Right cardiac atrium (tissue), 5 donors: ENCODE measurements at regions not wholly inside any gene's neighbourhood (a gene's known extent, or its start where the extent isn't known, plus 50 kb on each side); places are given as distances from the start of the nearest gene placed in this dataset.
A peak's percentile ranks its signal among the peaks of the same experiment; 100 is the strongest.

Source experiments
- ATAC-seq, 2 donors: fragments of 200-7000 bp; cut with Tn5 transposase; one replicate each; pipeline versions ENCODE4 v1.8.0 to v1.9.1; 2020; ENCODE audit warnings: moderate library complexity in 2 of 2, mild to moderate bottlenecking in 1 of 2
- DNase-seq, 3 donors: peaks; one replicate each; pipeline ENCODE4 v3.0.0-alpha.2; 2020
- H3K27ac ChIP-seq: one replicate; pipeline ENCODE4 v1.5.1; 2013; ENCODE audit warnings: mild to moderate bottlenecking, low read length, control low read depth, moderate library complexity
- H3K27me3 ChIP-seq: one replicate; pipeline ENCODE4 v1.6.1; 2013; ENCODE audit not compliant: control insufficient read depth, insufficient read depth
- H3K4me1 ChIP-seq: one replicate; pipeline ENCODE4 v1.6.1; 2013; ENCODE audit warnings: low read length; ENCODE audit not compliant: control insufficient read depth, insufficient read depth
- H3K4me3 ChIP-seq: one replicate; pipeline ENCODE4 v1.5.1; 2013; ENCODE audit warnings: low read length, control low read depth
- H3K9me3 ChIP-seq: one replicate; pipeline ENCODE4 v1.6.1; 2013; ENCODE audit warnings: low read length; ENCODE audit not compliant: control insufficient read depth
- WGBS: extraction: QIAGEN DNeasy Blood & Tissue Kit; methylation state at CpG from one replicate; pipeline ENCODE4 v1.1.7; 2013; 5-methylcytosine and 5-hydroxymethylcytosine counted together
- intact Hi-C, 4 donors: fragments of 100-400 bp; cut with DNase I; formaldehyde crosslinking; loops; one replicate each; pipeline versions ENCODE4 v1.11.0 to v1.14.0; 2022 to 2023
- donor health status: healthy with polysubstance abuse.
- donor health status: DM: no; HTN: yes; CAD: no.
- donor health status: DM: no; HTN: no; CAD: no.
- donor health status: DM: no; HTN: yes; CAD: no; lungs with severe emphysema.
- donor health status: DM: yes; HTN: yes; CAD: no.

- Histone ChIP-seq H3K27ac (no peak overlapping the region), H3K4me1 (no peaks in the 10 kb centered on the region), H3K9me3 (no peaks in the 10 kb centered on the region), H3K4me3 (no peak overlapping the region), H3K27me3 (no peaks in the 10 kb centered on the region)
- DNase-seq: peak; percentile 38 to 74 (median 73)
- peak; percentile 65 to 83 for ATAC-seq
- intact Hi-C loops: loop anchor here in 1 of 4 donors (10.0 kb wide), 1 partner anchor 179 kb away; no protein-coding TSS in a partner anchor
- WGBS: 6% methylated on average over 46 of the region's 46 CpGs
These were observed 103.0 kb downstream of the EDN3 start for GRCh38 chr20:59403261-59403961.

GRCh38 chr20:59403962-59404314, 103.5 kb downstream of the EDN3 start:
- WGBS: 23% methylated on average over 9 of the region's 9 CpGs
- no peak for DNase-seq
- no peak overlapping the region for H3K27ac ChIP-seq
- ATAC-seq: no peak
- H3K4me1 ChIP-seq: no peaks in the 10 kb centered on the region
- no peaks in the 10 kb centered on the region for H3K9me3 ChIP-seq
- H3K4me3 ChIP-seq: no peak overlapping the region
- no peaks in the 10 kb centered on the region for H3K27me3 ChIP-seq
- intact Hi-C loops: loop anchor here in 1 of 4 donors (10.0 kb wide), 1 partner anchor 179 kb away; no protein-coding TSS in a partner anchor

GRCh38 chr20:59404749-59405148, 104.3 kb downstream of the EDN3 start:
- no peak for ATAC-seq
- Histone ChIP-seq H3K27me3 (no peaks in the 10 kb centered on the region), H3K27ac (no peak overlapping the region), H3K4me3 (no peak overlapping the region), H3K4me1 (no peaks in the 10 kb centered on the region), H3K9me3 (no peaks in the 10 kb centered on the region)
- intact Hi-C loops: loop anchor here in 1 of 4 donors (5.0 to 10.0 kb wide), 2 partner anchors 180 to 532 kb away; no protein-coding TSS in a partner anchor
- DNase-seq: no peak
- 60% methylated on average over 12 of the region's 12 CpGs for WGBS

GRCh38 chr20:59405226-59406200, 105.1 kb downstream of the EDN3 start:
- H3K27ac ChIP-seq: no peak overlapping the region
- ATAC-seq: no peak

GRCh38 chr20:59406446-59406845, 106.0 kb downstream of the EDN3 start:
- Histone ChIP-seq H3K4me3 (no peak overlapping the region), H3K27ac (no peak overlapping the region), H3K9me3 (no peaks in the 10 kb centered on the region), H3K4me1 (no peaks in the 10 kb centered on the region), H3K27me3 (no peaks in the 10 kb centered on the region)
- peak; percentile 41 to 63 for ATAC-seq
- peak in 2 of 3 donors; percentile 47 to 66 for DNase-seq
- WGBS: 72% methylated on average over 4 of the region's 4 CpGs
- intact Hi-C loops: loop anchor here in 1 of 4 donors (5.0 to 10.0 kb wide), 2 partner anchors 182 to 534 kb away; no protein-coding TSS in a partner anchor

More at GRCh38 chr20:59405226-59406200, 105.1 kb downstream of the EDN3 start:
- Histone ChIP-seq H3K4me1 (no peaks in the 10 kb centered on the region), H3K4me3 (no peak overlapping the region), H3K9me3 (no peaks in the 10 kb centered on the region), H3K27me3 (no peaks in the 10 kb centered on the region)
- intact Hi-C loops: loop anchor here in 1 of 4 donors (5.0 to 10.0 kb wide), 2 partner anchors 181 to 533 kb away; no protein-coding TSS in a partner anchor
- WGBS: 57% methylated on average over 15 of the region's 15 CpGs
- no peak for DNase-seq

- ATAC-seq: no peak
- no peaks in the 10 kb centered on the region for H3K9me3 ChIP-seq
- no peak overlapping the region for H3K27ac ChIP-seq
- intact Hi-C loops: no loop called here
- H3K4me3 ChIP-seq: no peak overlapping the region
- no peaks in the 10 kb centered on the region for H3K4me1 ChIP-seq
- no peak for DNase-seq
- WGBS: 81% methylated on average over 17 of the region's 17 CpGs
- no peaks in the 10 kb centered on the region for H3K27me3 ChIP-seq
These were observed 110.8 kb downstream of the EDN3 start for GRCh38 chr20:59411170-59411569.

- Histone ChIP-seq H3K4me1 (no peaks in the 10 kb centered on the region), H3K4me3 (no peak overlapping the region), H3K27ac (no peak overlapping the region), H3K9me3 (no peaks in the 10 kb centered on the region), H3K27me3 (no peaks in the 10 kb centered on the region)
- DNase-seq (no peak), ATAC-seq (no peak)
- intact Hi-C loops: no loop called here
- WGBS: 83% methylated on average over 7 of the region's 7 CpGs
These were observed 111.2 kb downstream of the EDN3 start for GRCh38 chr20:59411589-59411988.

GRCh38 chr20:59412181-59412580, 111.8 kb downstream of the EDN3 start:
- 75% methylated on average over 6 of the region's 6 CpGs for WGBS
- Histone ChIP-seq H3K9me3 (no peaks in the 10 kb centered on the region), H3K27ac (no peak overlapping the region), H3K27me3 (no peaks in the 10 kb centered on the region), H3K4me3 (no peak overlapping the region), H3K4me1 (no peaks in the 10 kb centered on the region)
- intact Hi-C loops: no loop called here
- no peak for ATAC-seq
- DNase-seq: no peak

- no peaks in the 10 kb centered on the region for H3K4me1 ChIP-seq
- no peaks in the 10 kb centered on the region for H3K9me3 ChIP-seq
- H3K4me3 ChIP-seq: no peak overlapping the region
- intact Hi-C loops: no loop called here
- WGBS: 46% methylated on average over 6 of the region's 6 CpGs
- H3K27ac ChIP-seq: no peak overlapping the region
- H3K27me3 ChIP-seq: no peaks in the 10 kb centered on the region
- no peak for DNase-seq
- no peak for ATAC-seq
These were observed 112.5 kb downstream of the EDN3 start for GRCh38 chr20:59412875-59413284.

- 74% methylated on average over 6 of the region's 6 CpGs for WGBS
- Histone ChIP-seq H3K4me3 (no peak overlapping the region), H3K27ac (no peak overlapping the region), H3K4me1 (no peaks in the 10 kb centered on the region), H3K27me3 (no peaks in the 10 kb centered on the region), H3K9me3 (no peaks in the 10 kb centered on the region)
- ATAC-seq (no peak), DNase-seq (no peak)
- intact Hi-C loops: no loop called here
These were observed 113.0 kb downstream of the EDN3 start for GRCh38 chr20:59413326-59413865.
